ENCODE measurements at regions not wholly inside any gene's neighbourhood (a gene's known extent, or its start where the extent isn't known, plus 50 kb on each side); places are given as distances from the start of the nearest gene placed in this dataset.

- TF ChIP-seq POLR2AphosphoS5 (IDR thresholded peaks at IDR 0.05; ENCODE audit: low read length) (no peak), SP1 (IDR thresholded peaks at IDR 0.05; ENCODE audit: low read depth, low read length) (no peak)
- TF ChIP-seq, protein P1, sequence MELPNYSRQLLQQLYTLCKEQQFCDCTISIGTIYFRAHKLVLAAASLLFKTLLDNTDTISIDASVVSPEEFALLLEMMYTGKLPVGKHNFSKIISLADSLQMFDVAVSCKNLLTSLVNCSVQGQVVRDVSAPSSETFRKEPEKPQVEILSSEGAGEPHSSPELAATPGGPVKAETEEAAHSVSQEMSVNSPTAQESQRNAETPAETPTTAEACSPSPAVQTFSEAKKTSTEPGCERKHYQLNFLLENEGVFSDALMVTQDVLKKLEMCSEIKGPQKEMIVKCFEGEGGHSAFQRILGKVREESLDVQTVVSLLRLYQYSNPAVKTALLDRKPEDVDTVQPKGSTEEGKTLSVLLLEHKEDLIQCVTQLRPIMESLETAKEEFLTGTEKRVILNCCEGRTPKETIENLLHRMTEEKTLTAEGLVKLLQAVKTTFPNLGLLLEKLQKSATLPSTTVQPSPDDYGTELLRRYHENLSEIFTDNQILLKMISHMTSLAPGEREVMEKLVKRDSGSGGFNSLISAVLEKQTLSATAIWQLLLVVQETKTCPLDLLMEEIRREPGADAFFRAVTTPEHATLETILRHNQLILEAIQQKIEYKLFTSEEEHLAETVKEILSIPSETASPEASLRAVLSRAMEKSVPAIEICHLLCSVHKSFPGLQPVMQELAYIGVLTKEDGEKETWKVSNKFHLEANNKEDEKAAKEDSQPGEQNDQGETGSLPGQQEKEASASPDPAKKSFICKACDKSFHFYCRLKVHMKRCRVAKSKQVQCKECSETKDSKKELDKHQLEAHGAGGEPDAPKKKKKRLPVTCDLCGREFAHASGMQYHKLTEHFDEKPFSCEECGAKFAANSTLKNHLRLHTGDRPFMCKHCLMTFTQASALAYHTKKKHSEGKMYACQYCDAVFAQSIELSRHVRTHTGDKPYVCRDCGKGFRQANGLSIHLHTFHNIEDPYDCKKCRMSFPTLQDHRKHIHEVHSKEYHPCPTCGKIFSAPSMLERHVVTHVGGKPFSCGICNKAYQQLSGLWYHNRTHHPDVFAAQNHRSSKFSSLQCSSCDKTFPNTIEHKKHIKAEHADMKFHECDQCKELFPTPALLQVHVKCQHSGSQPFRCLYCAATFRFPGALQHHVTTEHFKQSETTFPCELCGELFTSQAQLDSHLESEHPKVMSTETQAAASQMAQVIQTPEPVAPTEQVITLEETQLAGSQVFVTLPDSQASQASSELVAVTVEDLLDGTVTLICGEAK (IDR thresholded peaks at IDR 0.05; ENCODE audit: borderline replicate concordance) = no peak
These were observed 84.8 kb upstream of the EGR2 start (continued) for GRCh38 chr10:62900829-62901571.

- in situ Hi-C loops (cut with MboI) (no loop called here), intact Hi-C loops (cut with micrococcal nuclease; ENCODE audit: unreplicated experiment) (no loop called here)
- ChIA-PET CTCF (no interaction called here), RAD21 (ENCODE audit: unreplicated experiment) (interaction anchor here (1.1 kb wide), 1 partner anchor 47 kb away, joined by 3 read pairs; no protein-coding TSS in a partner anchor), POLR2A (no interaction called here), SMC1A (ENCODE audit: uncharacterized antibody, unreplicated experiment) (no interaction called here)
- Histone ChIP-seq H3K9ac (ENCODE audit: control insufficient read depth, insufficient read depth, low read length) (no peak overlapping the region), H4K20me1 (ENCODE audit: control insufficient read depth, insufficient read depth) (no peaks in the 10 kb centered on the region), H3K4me1 (ENCODE audit: control insufficient read depth, insufficient read depth, low read length) (no peaks in the 10 kb centered on the region), H3K27me3 (replicated peaks in 1 of 2; ENCODE audit: control insufficient read depth in 2 of 2, insufficient read depth in 2 of 2, low read length in 1 of 2) (no peaks in the 10 kb centered on the region), H3K4me2 (ENCODE audit: control insufficient read depth, insufficient read depth) (no peak overlapping the region), H2AFZ (ENCODE audit: control insufficient read depth, low read depth, low read length) (no peak overlapping the region), H3K27ac (ENCODE audit: control insufficient read depth, insufficient read depth) (no peak overlapping the region), H3K36me3 (ENCODE audit: control insufficient read depth in 2 of 2, insufficient read depth in 2 of 2, low read length in 1 of 2) (no peaks in the 10 kb centered on the region), H3K79me2 (ENCODE audit: control insufficient read depth, insufficient read depth, low read length) (no peaks in the 10 kb centered on the region), H3K4me3 (no peak overlapping the region), H3K9me3 (replicated peaks; ENCODE audit: control insufficient read depth, insufficient read depth, low read length) (no peaks in the 10 kb centered on the region)
- BruUV-seq (replicated peaks) = no TSS peak
- TF ChIP-seq USF1 (IDR thresholded peaks at IDR 0.05; ENCODE audit: borderline replicate concordance, extremely low read length, insufficient read depth, low read depth, low read length) = no peak
- TF ChIP-seq, protein P2, sequence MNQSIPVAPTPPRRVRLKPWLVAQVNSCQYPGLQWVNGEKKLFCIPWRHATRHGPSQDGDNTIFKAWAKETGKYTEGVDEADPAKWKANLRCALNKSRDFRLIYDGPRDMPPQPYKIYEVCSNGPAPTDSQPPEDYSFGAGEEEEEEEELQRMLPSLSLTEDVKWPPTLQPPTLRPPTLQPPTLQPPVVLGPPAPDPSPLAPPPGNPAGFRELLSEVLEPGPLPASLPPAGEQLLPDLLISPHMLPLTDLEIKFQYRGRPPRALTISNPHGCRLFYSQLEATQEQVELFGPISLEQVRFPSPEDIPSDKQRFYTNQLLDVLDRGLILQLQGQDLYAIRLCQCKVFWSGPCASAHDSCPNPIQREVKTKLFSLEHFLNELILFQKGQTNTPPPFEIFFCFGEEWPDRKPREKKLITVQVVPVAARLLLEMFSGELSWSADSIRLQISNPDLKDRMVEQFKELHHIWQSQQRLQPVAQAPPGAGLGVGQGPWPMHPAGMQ (IDR thresholded peaks at IDR 0.05; ENCODE audit: borderline replicate concordance) = no peak
- TF ChIP-seq MEF2B (IDR thresholded peaks at IDR 0.05; ENCODE audit: partially characterized antibody, poor library complexity, severe bottlenecking) = no peak
- no peak for TF ChIP-seq NR2C1 (IDR thresholded peaks at IDR 0.05)
- DNase-seq (ENCODE audit: low read depth, low spot score) = no peak
- no peak for ATAC-seq
- WGBS (ENCODE audit: insufficient coverage, insufficient replicate concordance, low lambda C conversion rate, missing lambda C conversion rate) = 74% methylated on average over 3 of the region's 3 CpGs
- no peak for FAIRE-seq
These were observed 83.1 kb upstream of the EGR2 start for GRCh38 chr10:62899311-62899710.
